Endothelial cell (in vitro differentiated cells): ENCODE measurements at regions not wholly inside any gene's neighbourhood (a gene's known extent, or its start where the extent isn't known, plus 50 kb on each side); places are given as distances from the start of the nearest gene placed in this dataset.
"Not testable (repeated sequence)": the region's sequence is repeated elsewhere in the genome, so short reads cannot be mapped to it uniquely, and the experiment has no call there.

Experiments used
- DNase-seq: peaks from one replicate; pipeline ENCODE4 v3.0.0; 2021; ENCODE audit warnings: low spot score
- H3K27ac Mint-ChIP-seq: one replicate; pipeline ENCODE4 v1.8.0; 2021; ENCODE audit warnings: mixed read lengths, inconsistent platforms; ENCODE audit not compliant: unreplicated experiment
- H3K27me3 Mint-ChIP-seq: one replicate; pipeline ENCODE4 v1.8.0; 2021; ENCODE audit warnings: mild to moderate bottlenecking, moderate library complexity, mixed read lengths, inconsistent platforms; ENCODE audit not compliant: unreplicated experiment
- H3K36me3 Mint-ChIP-seq: one replicate; pipeline ENCODE4 v1.8.0; 2021; ENCODE audit warnings: mild to moderate bottlenecking, low read depth, mixed read lengths, inconsistent platforms; ENCODE audit not compliant: unreplicated experiment
- H3K4me1 Mint-ChIP-seq: one replicate; pipeline ENCODE4 v1.8.0; 2021; ENCODE audit warnings: mild to moderate bottlenecking, mixed read lengths, inconsistent platforms; ENCODE audit not compliant: unreplicated experiment
- H3K4me3 Mint-ChIP-seq: one replicate; pipeline ENCODE4 v1.8.0; 2021; ENCODE audit warnings: mild to moderate bottlenecking, mixed read lengths, inconsistent platforms; ENCODE audit not compliant: unreplicated experiment
- H3K9me3 Mint-ChIP-seq: one replicate; pipeline ENCODE4 v1.8.0; 2021; ENCODE audit warnings: mixed read lengths, inconsistent platforms; ENCODE audit not compliant: unreplicated experiment
- CTCF ChIP-seq: fragments of 200-600 bp; sonication (generic); IDR thresholded peaks from one replicate; pipeline ENCODE4 v1.5.0; 2021; ENCODE audit warnings: antibody characterized with exemption; ENCODE audit not compliant: unreplicated experiment

GRCh38 chr9:1550636-1551035 lies 464.5 kb upstream of the SMARCA2 start:
- peaks cover 3% of the 10 kb centered on the region for H3K27me3 Mint-ChIP-seq
- H3K4me1 Mint-ChIP-seq = no peaks in the 10 kb centered on the region
- no peaks in the 10 kb centered on the region for H3K9me3 Mint-ChIP-seq
- H3K4me3 Mint-ChIP-seq = no peak overlapping the region
- H3K36me3 Mint-ChIP-seq = no peaks in the 10 kb centered on the region
- DNase-seq = no peak
- H3K27ac Mint-ChIP-seq = no peak overlapping the region
- TF ChIP-seq CTCF = no peak

DNA sequence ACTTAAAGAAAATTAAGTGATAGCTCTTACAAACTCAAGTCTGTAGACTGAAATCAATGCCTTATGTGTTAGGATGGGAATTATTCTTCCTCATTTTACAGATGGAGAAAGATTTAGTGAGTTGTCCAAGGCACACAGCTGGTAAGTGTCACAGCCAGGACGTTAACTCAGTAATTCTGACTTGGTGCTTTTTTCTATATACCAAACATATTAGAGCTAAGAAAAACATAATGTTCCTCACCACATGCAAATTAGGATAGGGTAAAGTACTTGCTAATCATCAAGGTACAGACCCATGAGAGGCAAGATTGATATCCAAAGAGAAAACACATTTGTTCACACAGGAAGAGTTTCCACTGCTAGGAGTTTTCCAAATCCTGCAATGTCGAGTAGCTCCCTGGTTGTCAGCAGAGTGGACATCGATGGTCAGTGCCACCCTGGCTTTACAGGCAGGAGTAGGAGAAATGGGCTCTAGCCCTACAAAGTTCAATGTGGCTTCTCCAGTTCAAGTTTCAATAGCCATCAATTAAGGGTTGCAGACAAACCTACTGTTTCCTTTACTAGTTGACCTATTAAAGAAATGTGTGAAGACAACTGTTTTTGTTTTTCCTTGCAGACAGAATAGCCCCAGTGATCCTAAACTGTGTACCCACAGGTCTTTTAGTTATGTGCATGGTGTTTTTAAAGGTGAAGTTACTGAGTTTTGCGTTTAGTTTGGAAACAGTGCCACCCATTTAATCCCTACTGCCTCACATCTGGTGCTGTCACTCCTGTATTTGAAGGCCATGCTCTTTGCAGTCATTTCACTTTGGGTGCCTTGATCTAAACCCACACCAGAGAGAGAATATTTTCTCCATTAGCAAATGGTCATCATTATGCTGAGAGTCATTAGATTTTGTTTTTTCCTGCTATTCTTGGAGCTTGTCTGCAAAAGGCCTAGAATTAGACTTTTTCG lies 460.8 kb upstream of the SMARCA2 start:
- Mint-ChIP-seq H3K27me3 (peaks cover 3% of the 10 kb centered on the region), H3K9me3 (no peaks in the 10 kb centered on the region), H3K4me3 (no peak overlapping the region), H3K4me1 (no peaks in the 10 kb centered on the region), H3K36me3 (peaks cover under 1% of the 10 kb centered on the region), H3K27ac (no peak overlapping the region)
- TF ChIP-seq CTCF = no peak
- no peak for DNase-seq

GRCh38 chr9:1558666-1559065 lies 456.5 kb upstream of the SMARCA2 start:
- H3K27me3 Mint-ChIP-seq, H3K9me3 Mint-ChIP-seq: not testable (repeated sequence)

DNA sequence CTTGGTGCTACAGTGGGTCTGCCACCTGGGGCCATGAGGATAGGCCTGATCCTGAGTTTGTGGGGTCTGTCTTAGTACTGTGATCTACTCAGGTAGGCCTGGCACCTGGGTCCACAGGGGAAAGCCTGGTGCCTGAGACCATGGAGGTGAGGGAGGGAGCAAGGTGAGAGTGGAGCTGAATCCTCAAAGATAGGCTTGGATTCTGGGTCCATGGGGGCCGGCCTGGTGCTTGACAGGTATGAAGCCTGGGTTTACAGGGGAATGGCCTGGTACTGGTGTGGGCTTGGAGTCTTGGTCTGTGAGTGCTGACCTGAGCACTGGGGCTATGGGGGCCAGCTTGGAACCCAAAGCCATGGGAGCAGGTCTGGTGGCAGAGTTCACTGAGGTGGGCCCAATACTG lies 439.2 kb upstream of the SMARCA2 start:
- Mint-ChIP-seq H3K9me3 (no peaks in the 10 kb centered on the region), H3K36me3 (peaks cover 3% of the 10 kb centered on the region)
- no peak for TF ChIP-seq CTCF

More at GRCh38 chr9:1558666-1559065, 456.5 kb upstream of the SMARCA2 start:
- not testable (repeated sequence) for H3K4me3 Mint-ChIP-seq, H3K4me1 Mint-ChIP-seq, DNase-seq, H3K36me3 Mint-ChIP-seq, H3K27ac Mint-ChIP-seq

GRCh38 chr9:1580215-1580614 lies 434.9 kb upstream of the SMARCA2 start:
- Mint-ChIP-seq H3K27ac (no peak overlapping the region), H3K4me3 (no peak overlapping the region), H3K36me3 (no peaks in the 10 kb centered on the region), H3K9me3 (no peaks in the 10 kb centered on the region), H3K4me1 (no peaks in the 10 kb centered on the region), H3K27me3 (no peaks in the 10 kb centered on the region)
- no peak for DNase-seq
- no peak for TF ChIP-seq CTCF

More for the DNA sequence above, 439.2 kb upstream of the SMARCA2 start:
- Mint-ChIP-seq H3K4me1 (no peaks in the 10 kb centered on the region), H3K27me3 (peaks cover 6% of the 10 kb centered on the region), H3K27ac (no peak overlapping the region), H3K4me3 (no peak overlapping the region)
- no peak for DNase-seq
